Adrenal gland (tissue), 9 donors: ENCODE measurements at regions not wholly inside any gene's neighbourhood (a gene's known extent, or its start where the extent isn't known, plus 50 kb on each side); places are given as distances from the start of the nearest gene placed in this dataset.

Experiments used
- DNase-seq, 7 donors: peaks; one replicate each; pipeline ENCODE4 v3.0.0-alpha.2; 2019 to 2020
- H3K27ac ChIP-seq, 5 donors: fragments of 200-600 bp; sonication (generic) in 4 of 5; 1 replicate in 3 of 5; 2 replicates in 2 of 5; pipeline versions ENCODE4 v1.5.1 to v1.8.0; 2016 to 2020; ENCODE audit warnings: mild to moderate bottlenecking in 1 of 5
- H3K27me3 ChIP-seq: fragments of 200-600 bp; 2 replicates; pipeline ENCODE4 v1.8.0; 2021
- H3K36me3 ChIP-seq, 2 donors: fragments of 200-600 bp; replicated peaks in 1 of 2; 1 replicate in 1 of 2; 2 replicates in 1 of 2; pipeline versions ENCODE4 v1.5.1 to v1.8.0; 2018 to 2022
- H3K4me1 ChIP-seq, 2 donors: fragments of 200-600 bp; replicated peaks in 1 of 2; 1 replicate in 1 of 2; 2 replicates in 1 of 2; pipeline versions ENCODE4 v1.5.1 to v1.8.0; 2018 to 2021
- H3K4me3 ChIP-seq, 4 donors: fragments of 200-600 bp; sonication (generic) in 3 of 4; one replicate each; pipeline ENCODE4 v1.5.1; 2016 to 2018
- H3K9me3 ChIP-seq, 3 donors: fragments of 200-600 bp; sonication (generic) in 1 of 3; replicated peaks in 1 of 3; 1 replicate in 2 of 3; 2 replicates in 1 of 3; pipeline versions ENCODE4 v1.5.1 to v1.8.0; 2016 to 2021
- CTCF ChIP-seq, 6 experiments: fragments of 450-650 bp in 4 of 6; fragments of 200-600 bp in 2 of 6; sonication (generic) in 1 of 6; IDR thresholded peaks; 1 replicate in 5 of 6; 2 replicates in 1 of 6; pipeline versions ENCODE4 v1.5.1 to v1.8.0; 2016 to 2021; ENCODE audit warnings: antibody characterized with exemption in 6 of 6, mild to moderate bottlenecking in 2 of 6, moderate library complexity in 1 of 6
- POLR2A ChIP-seq, 2 donors: fragments of 450-650 bp; IDR thresholded peaks; one replicate each; pipeline ENCODE4 v1.6.1; 2017; ENCODE audit warnings: antibody characterized with exemption in 2 of 2, mild to moderate bottlenecking in 2 of 2, moderate library complexity in 1 of 2
- WGBS, 4 donors: extraction: QIAGEN DNeasy Blood & Tissue Kit in 2 of 4; methylation state at CpG; one replicate each; pipeline versions ENCODE4 v1.1.5 to v1.1.7; 2013 to 2017; 5-methylcytosine and 5-hydroxymethylcytosine counted together
- intact Hi-C, 2 donors: fragments of 100-400 bp; cut with DNase I; formaldehyde crosslinking; loops; one replicate each; pipeline versions ENCODE4 v1.14.1 to v1.15.0; 2022 to 2023
- donor health status: healthy with polysubstance abuse.
- donor health status: Bipolar disorder and iron deficiency.
- donor health status: DM: yes; HTN: yes; CAD: no.
- donor health status: DM: no; HTN: no; CAD: no.
- donor health status: DM: no; HTN: no; CAD: no.

DNA sequence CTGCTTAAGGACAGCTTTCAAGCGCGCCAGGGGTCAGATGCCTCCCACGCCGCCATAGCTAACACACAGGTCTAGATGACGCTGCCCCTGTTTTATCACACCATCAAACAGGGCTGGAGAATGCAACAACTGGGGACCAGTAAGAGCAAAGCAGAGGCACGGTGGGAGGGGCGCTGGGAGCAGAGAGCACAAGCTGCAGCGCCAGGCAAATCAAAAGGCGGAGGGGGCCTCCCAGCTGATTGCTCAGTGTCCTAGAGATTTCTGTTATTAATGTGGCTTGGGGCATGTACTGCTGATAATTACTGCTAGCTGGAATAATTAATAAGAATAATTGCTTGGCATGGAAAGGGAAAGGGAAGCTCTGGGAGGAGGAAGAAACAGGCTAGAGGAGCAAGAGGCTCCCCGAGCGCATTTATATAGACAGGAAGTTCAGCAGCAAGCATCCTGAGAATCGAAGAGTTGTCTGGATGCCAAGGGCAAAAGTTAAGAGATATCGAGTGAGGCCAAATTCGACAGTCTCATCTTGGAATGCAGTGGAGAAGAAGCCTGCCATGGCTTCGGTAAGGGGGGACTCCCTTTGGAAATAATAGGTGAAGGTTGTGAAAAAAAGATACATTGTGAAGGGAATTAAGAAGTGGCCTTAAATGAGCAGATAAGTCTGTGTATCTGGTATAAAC lies 104.5 kb upstream of the ZNF521 start:
- WGBS, 4 donors = 52 to 63% (median 58%) methylated on average over 15 of the region's 15 CpGs
- no peak overlapping the region for H3K4me3 ChIP-seq
- H3K4me1 ChIP-seq = no peaks in the 10 kb centered on the region
- DNase-seq = peak in 2 of 7 donors; percentile 30 to 31
- no peaks in the 10 kb centered on the region for H3K27me3 ChIP-seq
- TF ChIP-seq CTCF (IDR thresholded peaks at IDR 0.05) = no peak
- TF ChIP-seq POLR2A (IDR thresholded peaks at IDR 0.05) = no peak
- H3K36me3 ChIP-seq = no peaks in the 10 kb centered on the region
- intact Hi-C loops = no loop called here
- H3K9me3 ChIP-seq = no peaks in the 10 kb centered on the region
- no peak overlapping the region for H3K27ac ChIP-seq

- no peaks in the 10 kb centered on the region for H3K4me1 ChIP-seq
- intact Hi-C loops = no loop called here
Observed at GRCh38 chr18:25455646-25456045, 103.7 kb upstream of the ZNF521 start.

GRCh38 chr18:25455159-25455558 lies 103.2 kb upstream of the ZNF521 start:
- Histone ChIP-seq H3K9me3 (peaks cover 0 to 5% (median 0%) of the 10 kb centered on the region in 3 donors), H3K4me3 (no peak overlapping the region), H3K36me3 (no peaks in the 10 kb centered on the region), H3K4me1 (no peaks in the 10 kb centered on the region), H3K27me3 (no peaks in the 10 kb centered on the region), H3K27ac (no peak overlapping the region)
- no peak for DNase-seq
- TF ChIP-seq CTCF (IDR thresholded peaks at IDR 0.05) = no peak
- no peak for TF ChIP-seq POLR2A (IDR thresholded peaks at IDR 0.05)
- intact Hi-C loops = no loop called here
- WGBS, 4 donors = 81 to 91% (median 89%) methylated on average over 1 of the region's 1 CpG

More at GRCh38 chr18:25455646-25456045, 103.7 kb upstream of the ZNF521 start:
- DNase-seq = no peak
- Histone ChIP-seq H3K27me3 (no peaks in the 10 kb centered on the region), H3K27ac (no peak overlapping the region), H3K4me3 (no peak overlapping the region), H3K9me3 (peaks cover 0 to 5% (median 0%) of the 10 kb centered on the region in 3 donors), H3K36me3 (no peaks in the 10 kb centered on the region)
- 56 to 65% (median 63%) methylated on average over 2 of the region's 2 CpGs for WGBS, 4 donors
- no peak for TF ChIP-seq CTCF (IDR thresholded peaks at IDR 0.05)
- no peak for TF ChIP-seq POLR2A (IDR thresholded peaks at IDR 0.05)

DNA sequence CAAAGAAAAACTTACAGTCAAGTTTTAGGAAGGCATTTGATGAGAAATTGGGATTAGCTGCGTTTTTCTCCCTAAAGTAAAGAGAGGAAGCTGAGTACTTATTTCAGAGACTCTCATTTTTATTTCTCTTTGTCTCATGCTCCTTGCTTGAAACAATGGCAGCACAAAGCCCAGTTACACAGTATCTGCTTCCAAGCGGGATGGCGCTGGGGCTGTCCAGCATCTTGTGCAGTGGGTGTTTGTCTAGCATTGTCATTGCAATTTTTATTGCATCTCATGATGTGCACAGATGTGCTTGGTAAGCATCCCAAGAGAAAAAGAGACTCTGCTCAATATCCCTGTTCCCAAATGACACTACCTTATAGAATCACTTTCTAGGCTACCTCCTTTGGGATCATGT lies 102.8 kb upstream of the ZNF521 start:
- Histone ChIP-seq H3K4me3 (no peak overlapping the region), H3K4me1 (no peaks in the 10 kb centered on the region), H3K9me3 (peaks cover 0 to 5% (median 0%) of the 10 kb centered on the region in 3 donors), H3K27ac (no peak overlapping the region), H3K36me3 (no peaks in the 10 kb centered on the region), H3K27me3 (no peaks in the 10 kb centered on the region)
- TF ChIP-seq POLR2A (IDR thresholded peaks at IDR 0.05) (no peak), CTCF (IDR thresholded peaks at IDR 0.05) (no peak)
- intact Hi-C loops = no loop called here
- no peak for DNase-seq
- WGBS, 4 donors = 85 to 97% (median 90%) methylated on average over 3 of the region's 3 CpGs
